Cerebellar cortex (tissue), 1 donor: ENCODE measurements at regions not wholly inside any gene's neighbourhood (a gene's known extent, or its start where the extent isn't known, plus 50 kb on each side); places are given as distances from the start of the nearest gene placed in this dataset.

Source experiments
- DNase-seq: peaks from one replicate; pipeline ENCODE4 v3.0.0-alpha.2; 2015; ENCODE audit warnings: low spot score

DNA sequence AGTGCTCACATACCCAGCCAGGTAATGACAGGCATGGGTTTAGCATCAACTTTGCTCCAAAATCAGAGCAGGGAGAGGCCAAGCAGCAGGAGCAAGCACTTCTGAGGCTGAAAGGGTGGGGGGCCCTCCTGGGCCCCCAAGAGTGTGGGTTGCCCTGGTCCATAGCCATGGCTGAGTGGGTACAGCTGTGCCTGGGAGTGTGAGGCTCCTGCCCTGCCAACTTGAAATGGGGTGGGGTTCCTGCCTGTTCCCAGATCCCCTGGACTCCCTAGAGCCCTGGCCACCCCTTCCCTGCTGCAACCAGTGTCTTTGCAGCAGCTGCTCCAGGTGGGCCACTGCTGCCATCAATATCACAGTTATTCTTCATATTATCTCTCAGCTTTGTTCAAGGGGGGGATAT lies 1224.2 kb upstream of the GJE1 start:
- DNase-seq, result no peak

DNA sequence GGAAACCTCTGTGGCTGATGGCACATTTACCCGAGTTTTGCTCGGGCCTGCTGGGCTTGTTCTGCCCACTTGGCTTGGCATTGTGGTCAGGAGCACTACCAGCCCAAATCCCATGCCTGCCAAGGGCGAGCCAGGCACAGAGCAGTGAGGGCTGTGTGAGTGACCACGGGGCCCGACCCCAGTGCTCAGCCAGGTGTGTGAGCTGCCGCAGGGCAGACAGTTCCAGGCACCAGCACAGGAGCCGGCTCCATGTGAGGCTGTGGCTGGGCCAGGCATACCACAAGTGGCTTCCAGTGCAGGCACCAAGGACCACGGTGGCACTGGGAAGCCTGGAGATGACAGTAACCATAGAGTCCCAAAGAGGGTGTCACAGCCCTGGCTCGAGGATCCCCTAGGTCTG lies 1225.5 kb upstream of the GJE1 start:
- DNase-seq, result no peak

DNA sequence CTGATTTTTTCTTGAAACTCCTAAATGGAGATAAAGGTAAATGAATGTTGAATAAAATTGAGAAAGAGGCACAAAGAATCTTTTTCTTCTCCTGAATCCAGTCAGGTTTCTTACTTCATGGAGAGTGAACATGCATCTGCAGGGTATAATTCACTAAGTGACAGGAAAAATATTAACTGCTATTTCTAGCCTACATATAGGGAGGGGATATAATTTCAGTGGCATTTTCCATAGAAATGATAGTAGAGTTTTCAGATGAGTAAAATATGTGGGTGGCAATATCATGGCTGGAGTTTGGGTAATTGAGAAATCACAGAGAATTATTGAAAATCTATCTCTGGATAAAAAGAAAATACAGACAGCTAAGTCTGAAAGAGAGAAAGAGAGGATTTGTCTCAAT lies 1227.0 kb upstream of the GJE1 start:
- DNase-seq, result no peak

DNA sequence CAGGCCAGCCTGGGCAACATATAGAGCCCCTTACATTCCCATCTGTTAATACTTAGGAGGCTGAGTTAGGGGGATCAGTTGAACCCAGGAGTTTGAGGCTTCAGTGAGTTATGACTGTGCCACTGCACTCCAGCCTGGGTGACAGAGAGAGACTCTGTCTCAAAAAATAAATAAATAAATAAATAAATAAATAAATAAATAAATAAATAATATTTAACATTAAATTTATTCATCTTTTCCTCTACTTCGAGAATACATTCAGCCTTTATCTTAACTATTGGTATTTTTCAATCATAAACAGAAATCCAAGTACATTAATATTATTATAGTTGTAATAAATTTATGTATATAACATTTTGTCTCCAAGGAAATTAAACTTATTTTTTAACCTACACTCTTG lies 1227.7 kb upstream of the GJE1 start:
- no peak for DNase-seq

DNA sequence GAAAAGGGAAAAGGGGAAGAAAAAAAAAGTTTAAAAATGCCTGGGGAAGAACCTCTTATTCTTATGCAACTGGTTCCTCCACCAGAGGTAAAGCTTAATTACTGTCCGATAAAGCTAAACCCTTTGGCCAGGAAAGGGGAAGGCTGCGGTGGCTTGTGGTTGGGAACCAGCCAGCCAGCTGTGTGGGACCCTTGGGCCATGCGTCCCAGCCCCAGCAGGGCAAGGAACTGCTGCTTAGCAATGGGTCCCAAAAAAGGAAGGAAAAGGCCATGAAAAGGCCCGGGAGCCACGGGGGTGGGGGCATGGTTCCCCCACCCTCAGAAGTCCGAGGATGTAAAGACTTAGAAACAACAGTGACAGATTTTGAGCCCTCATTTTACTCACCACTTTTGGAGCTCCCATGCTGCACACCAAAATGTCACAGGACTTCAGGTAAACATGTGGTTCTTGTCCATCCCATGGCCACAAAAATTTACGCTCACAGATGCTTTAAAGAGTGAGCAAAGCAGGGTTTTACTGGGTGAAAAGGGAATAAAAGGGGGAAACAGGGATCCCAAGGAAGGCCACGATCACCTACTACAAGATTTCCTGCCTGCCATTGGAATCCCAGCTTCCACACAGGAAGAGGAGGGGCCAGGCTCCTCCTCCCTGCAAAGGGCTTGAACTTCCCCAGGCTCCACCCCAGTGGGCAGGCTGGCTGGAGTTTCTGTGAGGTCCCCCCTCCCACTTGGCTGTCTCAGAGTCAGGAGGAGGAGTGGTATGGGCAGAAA lies 1234.7 kb upstream of the GJE1 start:
- no peak for DNase-seq

DNA sequence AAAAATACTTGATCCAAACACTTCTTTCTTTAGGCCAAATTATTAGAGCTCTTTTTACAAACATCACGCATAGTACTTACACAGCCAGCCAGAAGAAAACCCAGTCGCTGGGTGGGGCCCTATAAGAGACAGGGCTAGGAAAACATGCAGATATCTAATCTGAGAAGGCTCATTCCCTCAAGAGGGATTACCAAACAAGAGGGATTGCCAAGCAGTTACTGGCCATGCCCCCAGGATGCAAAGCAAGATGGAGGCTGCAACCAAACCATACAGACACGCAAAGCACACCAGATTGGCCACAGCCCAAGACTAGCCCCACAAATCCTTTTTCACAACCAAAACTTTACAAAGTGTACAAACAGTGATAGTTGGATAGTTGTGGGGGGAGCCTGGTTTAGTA lies 1235.4 kb upstream of the GJE1 start:
- no peak for DNase-seq

DNA sequence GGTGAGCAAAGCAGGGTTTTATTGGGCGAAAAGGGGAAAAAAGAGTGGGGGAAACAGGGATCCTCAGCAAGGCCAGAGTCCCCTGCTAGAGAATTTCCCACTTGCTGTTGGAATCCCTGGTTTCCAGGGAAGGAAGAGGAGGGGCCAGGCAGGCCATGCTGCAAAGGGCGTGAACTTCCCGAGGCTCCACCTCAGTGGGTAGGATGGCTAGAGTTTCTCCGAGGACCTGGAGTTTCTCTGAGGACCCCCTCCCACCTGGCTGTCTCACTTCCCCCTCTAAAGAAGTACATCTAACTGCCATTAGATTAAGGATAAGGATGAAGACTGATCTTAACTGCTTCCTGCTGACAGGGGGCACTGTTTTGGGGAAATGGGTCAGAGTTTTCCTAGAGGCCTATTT lies 1239.3 kb upstream of the GJE1 start:
- no peak for DNase-seq

DNA sequence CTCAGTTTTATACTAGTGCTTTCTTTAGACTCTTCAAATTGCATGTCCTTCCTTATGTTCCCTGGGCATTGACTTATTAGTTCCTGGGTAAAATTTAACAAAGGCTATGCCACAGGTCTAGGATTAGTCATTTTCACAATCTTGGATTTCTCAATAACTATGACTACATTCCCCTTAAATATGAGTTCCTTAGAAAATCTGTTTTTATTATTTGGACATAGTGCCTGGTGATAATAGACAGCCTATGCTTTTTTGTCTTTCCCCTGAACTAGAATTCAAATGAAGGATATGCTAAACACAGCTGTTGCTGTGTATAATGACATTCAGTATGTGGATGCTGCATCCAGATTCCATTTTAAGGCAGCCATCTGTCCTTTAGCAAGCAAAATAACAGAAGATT lies 1252.8 kb upstream of the GJE1 start:
- no peak for DNase-seq

DNA sequence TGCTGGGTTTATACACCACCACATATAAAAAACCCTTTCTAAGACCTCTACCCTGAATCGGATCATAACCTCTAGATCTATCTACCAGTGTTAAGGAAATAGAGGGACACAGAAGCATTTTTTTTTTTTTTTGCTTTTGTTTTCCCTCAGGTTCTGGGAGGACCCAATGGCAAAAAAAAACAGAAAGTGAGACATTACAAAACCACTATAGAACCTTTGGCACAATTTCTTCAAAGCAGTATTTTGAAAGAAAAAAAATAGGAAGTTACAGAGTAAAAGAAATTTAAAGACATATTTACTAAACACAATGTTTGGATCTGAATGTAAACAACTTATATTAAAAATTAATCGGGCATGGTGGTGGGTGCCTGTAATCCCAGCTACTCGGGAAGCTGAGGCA lies 1258.7 kb upstream of the GJE1 start:
- DNase-seq, result no peak

DNA sequence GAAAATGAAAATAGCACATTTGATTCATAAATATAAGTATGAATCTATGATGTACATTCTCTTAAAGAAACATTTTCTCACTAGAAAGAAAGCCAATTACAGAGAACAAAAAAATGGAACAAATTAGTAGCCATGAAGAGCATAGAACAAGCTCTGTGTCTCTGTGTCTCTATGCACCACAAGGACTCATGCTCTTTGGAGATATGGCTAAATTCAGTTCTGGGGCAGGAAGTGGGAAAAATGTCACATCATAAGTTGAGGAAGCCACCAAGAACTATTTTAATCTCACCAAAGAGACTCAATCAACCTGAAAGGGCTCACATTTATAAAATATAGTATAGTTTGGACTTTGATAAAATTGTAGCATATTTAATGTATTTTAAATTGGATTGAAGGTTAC lies 1259.8 kb upstream of the GJE1 start:
- no peak for DNase-seq

DNA sequence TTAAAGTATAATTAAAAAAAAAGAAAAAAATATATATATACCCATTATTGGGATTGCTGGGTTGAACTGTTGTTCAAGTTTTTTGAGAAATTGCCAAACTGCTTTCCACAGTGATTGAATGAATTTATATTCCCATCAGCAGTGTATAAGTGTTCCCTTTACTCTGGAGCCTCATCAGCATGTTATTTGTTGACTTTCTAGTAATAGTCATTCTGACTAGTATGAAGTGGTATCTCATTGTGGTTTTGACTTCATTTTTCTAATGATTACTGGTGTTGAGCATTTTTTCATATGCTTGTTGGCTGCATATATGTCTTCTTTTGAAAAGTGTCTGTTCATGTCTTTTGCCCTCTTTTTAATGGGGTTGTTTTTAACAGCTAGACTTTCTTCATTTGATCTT lies 1260.8 kb upstream of the GJE1 start:
- DNase-seq, result no peak

DNA sequence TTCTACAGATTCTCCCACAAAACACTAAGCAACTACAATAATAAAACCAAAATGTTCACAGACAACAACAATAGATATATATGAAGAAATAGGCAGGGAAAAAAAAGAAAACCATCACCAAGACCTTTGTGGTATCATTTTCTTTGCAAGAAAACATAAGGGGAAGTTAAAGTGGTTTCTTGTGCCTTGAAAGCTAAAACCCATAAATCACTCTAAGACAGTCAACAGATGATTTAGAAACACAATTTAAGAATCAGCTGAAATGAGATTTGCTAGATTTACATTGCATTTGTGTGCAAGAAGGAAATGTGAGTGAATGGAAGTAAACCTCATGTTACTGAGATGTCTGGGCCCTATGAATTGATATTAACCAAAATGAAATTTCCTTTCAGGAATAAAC lies 1265.4 kb upstream of the GJE1 start:
- no peak for DNase-seq

DNA sequence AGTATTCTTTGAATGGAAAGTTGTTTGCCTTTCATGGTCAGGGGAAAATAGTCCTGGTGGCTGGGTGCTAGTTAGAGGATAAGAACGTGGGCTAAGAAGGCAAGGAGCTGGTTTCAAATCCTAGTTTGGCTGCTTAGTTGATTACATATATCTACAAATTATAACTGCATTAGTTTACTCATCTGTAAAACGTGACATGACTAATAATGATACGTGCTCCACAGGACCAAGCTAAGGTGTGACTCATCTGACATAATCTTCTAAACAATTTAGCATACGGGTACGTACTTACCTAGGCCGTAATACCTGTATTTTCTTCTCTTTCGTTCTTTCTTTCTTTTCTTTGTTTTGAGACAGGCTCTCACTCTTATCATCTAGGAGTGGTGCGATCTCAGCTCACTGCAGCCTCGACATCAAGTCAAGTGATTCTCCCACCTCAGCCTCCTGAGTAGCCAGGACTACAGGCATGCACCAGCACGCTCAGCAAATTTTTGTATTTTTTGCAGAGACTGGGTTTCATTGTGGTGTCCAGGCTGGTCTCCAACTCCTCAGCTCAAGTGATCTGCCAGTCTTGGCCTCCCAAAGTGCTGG lies 1274.2 kb upstream of the GJE1 start:
- DNase-seq, result no peak

DNA sequence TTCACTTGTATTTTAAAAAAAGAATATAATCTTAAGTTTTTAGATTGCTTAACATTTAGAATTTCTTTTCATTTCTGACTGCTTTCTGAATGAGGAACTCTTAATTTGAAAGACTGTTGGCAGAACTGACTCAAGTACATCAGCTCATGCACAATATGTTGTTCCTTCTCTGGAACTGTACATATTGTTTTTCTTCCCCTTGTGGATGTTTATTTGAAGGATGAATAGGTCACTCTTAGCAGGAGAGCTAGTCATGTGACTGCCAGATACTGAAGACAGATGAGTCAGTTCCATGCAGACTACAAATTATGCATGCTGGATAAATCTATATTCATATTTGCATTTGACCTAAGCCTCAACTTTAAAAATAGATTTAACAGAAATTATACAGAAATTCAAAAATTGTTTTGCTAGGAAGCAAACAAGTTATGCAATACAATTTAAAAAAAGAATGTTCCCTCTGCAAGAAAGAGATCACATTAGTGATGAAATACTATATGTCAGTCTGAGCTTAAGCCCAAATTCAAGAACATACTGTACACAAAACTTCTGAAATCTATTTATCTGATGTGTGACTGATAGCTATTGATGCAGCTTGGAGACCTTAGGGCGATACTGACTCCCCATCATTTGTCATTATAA lies 1274.9 kb upstream of the GJE1 start:
- peak; percentile 42 for DNase-seq

DNA sequence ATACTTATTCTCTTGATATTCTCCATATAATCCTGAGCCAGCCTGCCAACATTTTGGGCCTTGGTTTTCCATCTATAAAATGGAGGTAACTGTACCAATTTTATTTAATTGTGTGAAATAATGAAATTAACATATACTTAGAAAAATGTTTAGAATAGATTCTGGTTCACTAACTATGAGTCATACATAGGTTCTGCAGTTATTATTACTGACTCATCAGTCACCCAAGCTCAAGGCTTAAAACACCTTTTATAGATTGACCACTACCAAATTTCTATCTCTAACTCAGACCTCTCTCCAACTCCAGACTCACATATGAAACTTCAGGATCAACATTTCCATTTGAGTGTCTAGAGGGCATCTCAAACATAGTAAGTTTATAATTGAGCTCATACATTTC lies 1277.2 kb upstream of the GJE1 start:
- DNase-seq, result no peak

DNA sequence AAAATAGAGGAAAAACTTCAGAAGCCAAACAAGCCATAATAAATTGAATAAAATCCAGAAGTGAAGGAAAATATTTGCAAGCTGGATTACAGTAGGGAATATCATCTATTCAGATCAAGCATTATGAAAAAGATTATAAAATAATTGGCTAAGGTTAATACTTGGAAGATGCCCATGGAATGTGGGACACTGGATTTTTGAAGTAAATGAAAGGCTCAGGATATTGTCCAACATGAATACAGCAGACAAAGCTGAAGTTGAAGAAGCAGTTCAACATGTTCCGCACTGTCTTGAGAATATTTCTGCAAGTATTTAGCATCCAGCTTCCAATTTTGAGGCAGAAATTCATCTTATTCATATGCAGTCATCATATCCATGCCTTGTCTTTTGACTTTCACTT lies 1278.4 kb upstream of the GJE1 start:
- no peak for DNase-seq

DNA sequence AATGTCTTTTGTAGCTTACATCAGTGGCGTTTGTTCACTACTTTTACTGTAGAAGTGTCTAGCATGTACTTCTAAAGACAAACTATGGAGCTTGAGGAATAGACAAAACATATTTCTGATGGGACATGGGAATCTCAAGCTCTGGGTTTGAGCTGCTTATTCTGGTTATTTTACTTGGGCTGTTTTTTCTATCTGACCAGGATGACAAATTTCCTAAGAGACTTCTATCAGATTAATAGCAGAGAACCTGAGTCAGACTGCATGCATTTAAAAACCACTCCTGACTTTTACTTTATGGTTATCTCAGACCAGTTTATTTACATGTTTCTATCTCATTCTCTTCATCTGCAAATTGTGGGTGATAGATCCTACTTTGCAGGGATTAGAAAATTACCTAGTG lies 1282.3 kb upstream of the GJE1 start:
- DNase-seq, result no peak

DNA sequence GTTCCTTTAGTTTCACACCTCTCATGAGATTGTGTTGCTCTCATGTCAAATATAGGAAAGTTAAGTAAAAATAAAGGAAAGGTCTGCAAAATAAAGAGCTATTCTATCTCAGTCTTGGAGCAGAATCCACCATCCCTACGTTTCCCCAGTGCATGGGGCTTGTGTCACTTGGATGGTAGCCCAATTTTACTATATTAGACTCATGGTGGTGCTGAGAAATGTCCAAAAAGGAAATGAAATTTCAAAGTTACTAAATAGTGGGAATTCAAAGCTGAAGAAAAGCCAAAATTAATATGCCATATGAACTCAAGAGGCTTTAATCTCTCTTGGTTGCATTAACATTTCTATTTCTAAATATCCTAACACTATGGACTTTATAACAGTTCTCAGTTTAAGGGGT lies 1283.3 kb upstream of the GJE1 start:
- DNase-seq, result no peak

DNA sequence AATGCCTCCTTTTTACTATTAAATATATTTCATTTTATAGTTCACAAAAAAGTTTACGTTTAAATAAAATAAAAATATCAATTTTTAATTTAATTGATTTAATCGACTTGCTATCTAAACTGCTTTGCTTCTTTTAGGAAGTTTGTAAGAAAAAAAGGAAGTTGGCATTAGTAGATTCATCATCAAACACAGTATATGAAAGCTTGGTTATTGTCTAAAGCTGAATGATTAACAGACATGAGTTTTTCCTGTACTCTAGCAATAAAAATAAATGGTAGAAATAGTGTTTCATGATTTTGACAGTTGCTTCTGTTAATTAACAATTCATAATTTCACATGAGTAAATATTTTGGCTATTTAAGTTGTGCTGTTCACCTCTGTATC lies 1285.5 kb upstream of the GJE1 start:
- DNase-seq, result no peak

DNA sequence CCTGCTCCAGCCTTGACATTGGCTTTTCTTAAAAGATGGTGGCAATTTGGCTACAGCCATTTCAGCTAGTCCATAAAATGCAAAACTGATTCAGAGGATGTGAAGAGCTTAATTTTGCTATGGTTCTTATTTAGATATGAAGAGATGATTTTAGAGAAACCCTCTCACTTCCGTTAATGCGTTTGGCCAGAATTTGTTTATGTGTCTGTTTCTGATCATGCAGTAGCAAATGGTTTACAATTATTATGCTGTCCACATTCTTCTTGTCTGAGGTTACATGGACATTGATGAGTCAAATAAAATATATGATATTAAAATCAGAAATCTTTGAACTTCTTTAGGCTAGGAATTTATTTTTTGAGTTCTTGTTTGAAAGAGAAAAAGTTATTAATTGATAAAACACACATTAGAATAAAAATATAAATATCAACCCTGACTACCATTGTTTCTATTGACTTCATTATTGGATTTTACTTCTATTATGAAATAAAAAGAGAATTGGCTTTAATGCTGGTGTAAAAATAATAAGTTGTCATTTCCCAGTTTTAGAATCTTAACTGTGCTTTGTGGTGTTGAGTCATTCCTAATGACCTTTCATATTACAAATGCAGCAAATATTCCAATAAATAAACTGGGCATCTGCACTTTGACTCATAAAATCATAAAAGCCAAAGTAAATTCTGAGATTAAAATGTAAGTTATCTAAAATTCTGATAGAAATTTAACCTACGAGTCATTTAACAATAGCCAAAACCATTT lies 1286.0 kb upstream of the GJE1 start:
- DNase-seq, result no peak

DNA sequence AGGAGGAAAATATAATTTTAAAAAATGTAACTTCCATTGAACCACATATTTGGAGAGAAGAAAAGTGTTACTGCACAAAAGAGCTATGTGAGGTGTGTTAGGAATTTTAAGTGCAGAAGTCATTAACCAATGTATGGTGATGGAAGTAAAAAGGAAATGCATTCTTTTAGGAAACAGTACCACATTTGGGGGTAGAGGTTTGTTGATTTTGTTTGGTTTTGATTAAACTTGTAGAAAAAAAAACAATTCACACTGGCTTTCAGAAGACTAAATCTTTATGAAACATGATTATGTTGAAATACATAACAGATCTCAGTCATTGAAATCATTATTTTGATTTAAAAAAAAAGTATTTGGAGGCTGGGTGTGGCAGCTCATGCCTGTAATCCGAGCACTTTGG lies 1287.0 kb upstream of the GJE1 start:
- no peak for DNase-seq

DNA sequence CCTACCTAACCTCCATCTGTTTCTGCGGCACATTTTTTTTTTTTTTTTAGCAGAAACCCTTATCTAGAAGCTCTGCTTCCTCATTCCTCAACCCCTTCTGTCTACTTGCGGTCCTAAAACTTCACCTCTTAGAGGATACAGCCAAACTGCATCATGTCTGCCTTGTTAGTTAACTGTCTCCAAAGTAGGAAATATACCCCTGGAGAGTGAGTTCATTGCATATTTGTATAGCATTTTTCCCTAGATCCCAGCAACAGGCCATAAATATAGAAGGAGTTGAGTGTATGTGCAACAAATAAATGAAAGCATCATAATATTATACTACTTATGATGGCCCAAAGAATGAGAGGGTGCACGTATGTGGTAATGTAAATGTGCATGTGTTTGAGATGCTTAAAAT lies 1288.6 kb upstream of the GJE1 start:
- DNase-seq, result no peak

DNA sequence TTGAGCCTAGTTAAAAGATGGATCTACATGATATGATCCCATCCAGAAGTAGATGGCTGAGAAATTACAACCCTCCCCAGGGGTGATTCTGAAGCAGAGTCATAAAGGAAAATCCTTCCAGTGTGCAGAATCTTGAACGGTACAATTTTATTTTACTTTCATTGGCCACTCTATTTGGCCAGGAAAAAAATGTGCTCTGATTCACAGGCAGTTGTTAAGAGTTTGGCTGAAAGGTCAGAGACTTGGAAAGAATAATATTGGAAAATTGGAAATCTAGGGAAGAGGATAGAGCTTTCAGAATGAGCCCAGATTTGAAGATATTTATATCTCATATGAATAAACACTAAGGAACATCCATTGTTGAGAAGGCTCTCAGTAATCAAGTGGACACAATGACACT lies 1299.3 kb upstream of the GJE1 start:
- DNase-seq, result no peak
